RWPE1 (cell line): ENCODE measurements at regions not wholly inside any gene's neighbourhood (a gene's known extent, or its start where the extent isn't known, plus 50 kb on each side); places are given as distances from the start of the nearest gene placed in this dataset.

Source experiments
- CTCF ChIA-PET: fragments of 350-600 bp; sonication (Branson Sonifier 250); formaldehyde crosslinking; extraction: SDS; loops from one replicate; lab custom pipeline; 2021; lab: Yijun Ruan, JAX
- POLR2A ChIA-PET: fragments of 400-600 bp; formaldehyde crosslinking; extraction: SDS; loops from one replicate; lab custom pipeline; 2020; ENCODE audit warnings: antibody characterized with exemption; ENCODE audit not compliant: low non-redundant PET; lab: Yijun Ruan, JAX
- DNase-seq: peaks from one replicate; pipeline ENCODE4 v3.0.0; 2012; ENCODE audit warnings: low spot score
- H3K27ac ChIP-seq: fragments of 450-650 bp; 2 replicates; pipeline ENCODE4 v1.5.1; 2017
- CTCF ChIP-seq: fragments of 450-650 bp; conservative IDR thresholded peaks from 2 replicates; pipeline ENCODE4 v1.5.1; 2017; ENCODE audit warnings: low read depth, mild to moderate bottlenecking

- no peak for DNase-seq
- H3K27ac ChIP-seq: no peak overlapping the region
- ChIA-PET CTCF (interaction anchor here (0.7 to 2.2 kb wide), 2 partner anchors 220 to 538 kb away, joined by 6 to 18 read pairs; no protein-coding TSS in a partner anchor), POLR2A (no interaction called here)
- no peak for TF ChIP-seq CTCF
Observed at GRCh38 chr6:165886169-165886568, 223.1 kb upstream of the PDE10A start.

DNA sequence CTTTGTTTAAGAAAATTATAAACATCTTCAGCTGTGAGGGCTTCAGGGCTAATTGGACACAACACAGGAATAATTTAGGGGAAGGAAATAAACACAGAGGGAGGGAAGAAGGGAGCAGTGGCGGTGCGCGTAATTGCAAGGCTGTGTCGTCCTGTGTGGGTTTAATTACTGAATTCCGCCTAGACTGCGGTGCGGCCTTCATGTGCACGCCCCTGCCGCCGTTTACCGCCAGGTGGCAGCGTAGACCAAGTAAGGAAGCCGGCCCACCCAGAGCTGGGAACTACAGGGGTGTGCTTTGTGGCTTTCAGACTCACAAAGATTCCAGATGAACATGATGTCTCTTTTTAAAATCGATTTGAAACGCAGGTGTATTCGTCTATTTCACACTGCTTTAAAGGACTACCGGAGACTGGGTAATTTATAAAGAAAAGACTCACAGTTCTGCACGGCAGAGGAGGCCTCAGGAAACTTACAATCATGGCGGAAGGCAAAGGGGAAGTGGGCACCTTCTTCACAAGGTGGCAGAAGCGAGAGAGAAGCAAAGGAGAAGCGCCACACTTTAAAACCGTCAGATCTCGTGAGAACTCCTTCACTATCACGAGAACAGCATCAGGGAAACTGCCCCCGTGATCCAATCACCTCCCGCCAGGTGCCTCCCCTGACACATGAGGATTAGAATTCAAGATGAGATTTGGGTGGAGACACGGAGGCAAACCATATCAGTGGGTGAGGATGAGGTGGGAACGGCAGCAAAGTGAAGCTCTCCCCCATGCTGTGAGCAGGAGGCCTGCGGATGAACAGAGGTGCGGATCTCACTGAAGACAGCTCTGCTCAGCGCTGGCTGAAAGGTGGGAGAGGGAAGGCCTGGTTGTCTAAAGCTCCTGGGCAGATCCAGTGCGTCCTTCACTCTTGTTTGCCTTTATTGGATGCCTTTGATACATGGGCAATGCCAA, 222.0 kb upstream of the PDE10A start:
- peak; percentile 63 for DNase-seq
- peak; percentile 82 for TF ChIP-seq CTCF
- POLR2A ChIA-PET: no interaction called here
- no peak overlapping the region for H3K27ac ChIP-seq
- CTCF ChIA-PET: interaction anchor here (0.6 to 2.2 kb wide), 7 partner anchors 13 to 408 kb away, joined by 3 to 18 read pairs (median 3); no protein-coding TSS in a partner anchor

- H3K27ac ChIP-seq: no peak overlapping the region
- CTCF ChIA-PET: interaction anchor here (0.6 to 0.9 kb wide), 3 partner anchors 10 to 351 kb away, joined by 3 read pairs; no protein-coding TSS in a partner anchor
- POLR2A ChIA-PET: no interaction called here
- no peak for DNase-seq
- TF ChIP-seq CTCF: no peak
Observed at GRCh38 chr6:165883851-165884640, 221.0 kb upstream of the PDE10A start.

GRCh38 chr6:165881806-165882205, 218.8 kb upstream of the PDE10A start:
- no peak for DNase-seq
- POLR2A ChIA-PET: no interaction called here
- H3K27ac ChIP-seq: no peak overlapping the region
- no peak for TF ChIP-seq CTCF
- CTCF ChIA-PET: interaction anchor here (1.2 kb wide), 1 partner anchor 224 kb away, joined by 3 read pairs; no protein-coding TSS in a partner anchor

DNA sequence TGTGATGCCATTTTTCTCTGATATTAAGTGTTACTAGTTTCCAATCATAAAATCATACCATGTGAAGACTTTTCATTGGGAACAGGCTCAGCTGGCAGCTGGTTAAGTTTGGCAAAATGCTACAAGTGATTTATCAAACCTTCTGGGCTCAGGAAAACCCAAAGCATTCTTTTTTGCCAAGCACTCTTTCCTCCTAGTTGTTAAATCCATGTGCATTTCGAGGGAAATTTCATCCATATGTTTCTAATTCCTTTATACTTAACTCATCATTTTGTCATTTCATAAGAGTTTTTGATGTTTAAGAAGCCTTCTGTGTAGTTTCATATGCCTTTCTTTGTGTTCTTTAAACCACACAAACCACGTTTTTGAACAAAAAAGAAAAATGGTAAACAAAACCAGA, 217.6 kb upstream of the PDE10A start:
- ChIA-PET CTCF (no interaction called here), POLR2A (no interaction called here)
- no peak for DNase-seq
- H3K27ac ChIP-seq: no peak overlapping the region
- no peak for TF ChIP-seq CTCF

- no peak overlapping the region for H3K27ac ChIP-seq
- TF ChIP-seq CTCF: no peak
- POLR2A ChIA-PET: no interaction called here
- no peak for DNase-seq
- CTCF ChIA-PET: interaction anchor here (1.2 kb wide), 1 partner anchor 228 kb away, joined by 3 read pairs; no protein-coding TSS in a partner anchor
Observed at GRCh38 chr6:165877773-165878172, 214.7 kb upstream of the PDE10A start.
